ENCODE measurements at regions not wholly inside any gene's neighbourhood (a gene's known extent, or its start where the extent isn't known, plus 50 kb on each side); places are given as distances from the start of the nearest gene placed in this dataset.

- H3K4me3 ChIP-seq (ENCODE audit: low read length) = no peak overlapping the region
- TF ChIP-seq CTCF (conservative IDR thresholded peaks at IDR 0.05; ENCODE audit: low read length) = no peak
- no peak for DNase-seq (ENCODE audit: low read depth)
Observed at GRCh38 chr12:81974762-81975161, 215.6 kb upstream of the PPFIA2 start.

- TF ChIP-seq CTCF (conservative IDR thresholded peaks at IDR 0.05; ENCODE audit: low read length) = no peak
Observed at GRCh38 chr12:81968421-81968820, 209.3 kb upstream of the PPFIA2 start.

GRCh38 chr12:81963636-81964035, 204.5 kb upstream of the PPFIA2 start:
- no peak for TF ChIP-seq CTCF (conservative IDR thresholded peaks at IDR 0.05; ENCODE audit: low read length)
- no peak for DNase-seq (ENCODE audit: low read depth)
- H3K4me3 ChIP-seq (ENCODE audit: low read length) = no peak overlapping the region

More at GRCh38 chr12:81968421-81968820, 209.3 kb upstream of the PPFIA2 start:
- no peak for DNase-seq (ENCODE audit: low read depth)
- H3K4me3 ChIP-seq (ENCODE audit: low read length) = no peak overlapping the region

GRCh38 chr12:81963026-81963425, 203.9 kb upstream of the PPFIA2 start:
- no peak overlapping the region for H3K4me3 ChIP-seq (ENCODE audit: low read length)
- no peak for DNase-seq (ENCODE audit: low read depth)
- no peak for TF ChIP-seq CTCF (conservative IDR thresholded peaks at IDR 0.05; ENCODE audit: low read length)

GRCh38 chr12:81962126-81962856, 203.1 kb upstream of the PPFIA2 start:
- TF ChIP-seq CTCF (conservative IDR thresholded peaks at IDR 0.05; ENCODE audit: low read length) = no peak
- no peak for DNase-seq (ENCODE audit: low read depth)
- no peak overlapping the region for H3K4me3 ChIP-seq (ENCODE audit: low read length)

GRCh38 chr12:81958406-81958805, 199.3 kb upstream of the PPFIA2 start:
- TF ChIP-seq CTCF (conservative IDR thresholded peaks at IDR 0.05; ENCODE audit: low read length) = no peak
- H3K4me3 ChIP-seq (ENCODE audit: low read length) = no peak overlapping the region
- DNase-seq (ENCODE audit: low read depth) = no peak

GRCh38 chr12:81957631-81958030, 198.5 kb upstream of the PPFIA2 start:
- DNase-seq (ENCODE audit: low read depth) = no peak
- TF ChIP-seq CTCF (conservative IDR thresholded peaks at IDR 0.05; ENCODE audit: low read length) = no peak
- no peak overlapping the region for H3K4me3 ChIP-seq (ENCODE audit: low read length)

Measured in AG10803 (cell line).